Liver (tissue), 3 donors: ENCODE measurements at regions not wholly inside any gene's neighbourhood (a gene's known extent, or its start where the extent isn't known, plus 50 kb on each side); places are given as distances from the start of the nearest gene placed in this dataset.

Experiments
- CTCF ChIP-seq: fragments of 150-350 bp; IDR thresholded peaks from 2 replicates; pipeline ENCODE4 v1.5.1; 2017; ENCODE audit warnings: improper control_type of control experiment, low read depth, low read length; ENCODE audit not compliant: missing input control
- GABPA ChIP-seq, 2 donors: IDR thresholded peaks in 1 of 2; conservative IDR thresholded peaks in 1 of 2; 2 replicates each; pipeline ENCODE4 v1.6.1; 2016; ENCODE audit warnings: antibody characterized with exemption in 2 of 2, mild to moderate bottlenecking in 1 of 2, moderate library complexity in 1 of 2
- RAD21 ChIP-seq, 2 donors: IDR thresholded peaks; 2 replicates each; pipeline ENCODE4 v1.6.1; 2016; ENCODE audit warnings: antibody characterized with exemption in 2 of 2, mild to moderate bottlenecking in 2 of 2
- donor health status: healthy.
- donor health status: healthy.

GRCh38 chr1:22369294-22370189 lies 82.1 kb upstream of the ZBTB40 start:
- TF ChIP-seq CTCF, result no peak
- TF ChIP-seq RAD21 (IDR thresholded peaks at IDR 0.05), result no peak
- no peak for TF ChIP-seq GABPA (IDR thresholded peaks at IDR 0.05 in 1 of 2, conservative IDR thresholded peaks at IDR 0.05 in 1 of 2)
